GM18870 (cell line): ENCODE measurements at regions not wholly inside any gene's neighbourhood (a gene's known extent, or its start where the extent isn't known, plus 50 kb on each side); places are given as distances from the start of the nearest gene placed in this dataset.

Experiments
- ATAC-seq: cut with Tn5 transposase; IDR thresholded peaks from one replicate; pipeline ENCODE4 v1.9.1; 2021; ENCODE audit warnings: moderate library complexity; ENCODE audit not compliant: unreplicated experiment

GRCh38 chr2:8543383-8544170, 138.3 kb upstream of the ID2 start:
- ATAC-seq = peak; percentile 78

GRCh38 chr2:8544171-8544785, 137.6 kb upstream of the ID2 start:
- no peak for ATAC-seq

DNA sequence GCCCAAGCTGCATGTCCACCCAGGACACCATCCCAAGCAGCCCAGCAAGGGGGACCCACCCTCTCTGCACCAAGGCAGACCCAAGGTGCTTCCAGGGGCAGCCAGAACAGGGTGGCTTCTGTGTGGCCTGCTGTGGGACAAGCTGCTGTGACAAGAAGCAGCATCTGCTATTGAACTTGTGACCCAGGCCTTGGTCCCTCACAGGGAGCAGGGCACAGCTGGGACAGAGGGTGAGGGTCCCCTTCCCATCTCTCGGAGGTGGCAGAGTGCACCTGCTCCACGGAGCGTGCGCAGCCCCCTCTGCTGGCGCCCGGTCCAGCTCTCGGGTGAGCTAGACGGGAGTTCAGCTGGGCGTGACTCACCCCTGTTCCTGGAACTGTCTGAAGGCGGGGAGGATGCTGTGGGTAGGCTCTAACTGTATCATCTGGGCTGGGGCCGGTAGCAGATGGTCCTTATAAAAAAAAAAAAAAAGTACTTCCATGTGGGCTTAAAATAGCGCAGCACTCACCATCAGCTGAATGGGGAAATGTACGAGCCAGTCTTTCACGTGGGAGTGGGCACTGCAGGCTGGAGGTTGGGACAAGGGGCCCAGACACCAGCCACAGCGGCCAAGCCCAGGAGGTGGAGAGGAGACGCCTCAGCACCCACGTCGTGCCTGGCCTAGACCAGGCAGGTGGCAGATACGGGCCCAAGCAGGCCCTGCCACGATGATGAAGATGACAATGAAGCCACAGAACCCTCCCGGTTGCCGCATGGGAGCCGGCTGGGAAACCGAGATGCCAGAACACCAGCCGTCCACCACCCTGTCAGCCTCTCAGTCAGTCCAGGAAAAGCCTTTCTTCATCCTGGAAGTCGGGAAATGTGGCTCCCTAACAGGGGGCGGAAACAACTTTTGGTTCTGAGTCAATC, 136.8 kb upstream of the ID2 start:
- peak; percentile 42 for ATAC-seq

DNA sequence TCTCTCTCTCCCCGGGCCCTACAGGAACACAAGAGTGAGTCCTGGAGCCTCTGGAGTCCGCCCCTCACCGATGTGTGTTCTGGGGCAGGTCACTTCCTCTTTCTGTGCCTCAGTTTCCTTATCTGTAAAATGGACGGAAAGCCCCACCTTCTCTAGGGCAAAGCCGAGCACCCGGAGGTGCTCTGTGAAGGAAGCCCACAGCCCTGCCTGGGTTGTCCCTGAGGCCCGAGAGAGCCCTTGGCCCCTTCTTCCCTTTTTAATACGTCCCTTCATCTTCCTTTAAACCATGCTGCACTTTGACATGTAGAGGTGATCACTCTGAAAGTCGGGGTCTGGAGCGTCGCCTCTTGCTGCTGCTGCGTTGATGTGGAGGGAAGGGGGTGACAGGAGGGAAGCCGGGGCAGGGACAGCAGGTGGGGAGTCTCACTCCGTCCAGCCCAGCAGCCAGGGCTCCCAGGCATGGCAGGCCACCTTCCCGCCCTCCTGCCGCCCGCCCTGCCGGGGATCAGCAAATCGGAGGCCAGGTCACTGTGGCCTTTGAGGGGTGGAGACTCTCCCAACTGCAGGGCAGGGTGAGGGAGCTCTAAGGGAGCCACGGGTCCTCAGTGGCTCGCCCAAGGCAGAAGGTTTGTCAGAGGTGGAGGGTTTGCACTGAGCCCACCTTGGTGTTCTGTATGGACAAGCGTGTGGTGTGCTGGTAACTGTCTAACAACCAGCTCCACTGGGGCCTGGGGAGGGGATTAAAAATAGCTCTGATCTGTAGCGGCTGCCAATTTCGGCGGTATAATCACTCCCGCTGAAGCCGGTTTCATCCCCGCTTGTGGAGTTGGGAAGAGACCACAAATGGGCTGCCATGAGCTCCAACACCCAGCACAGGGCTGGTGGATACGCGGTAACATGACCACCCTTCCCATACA, 135.9 kb upstream of the ID2 start:
- no peak for ATAC-seq

- no peak for ATAC-seq
These were observed 135.1 kb upstream of the ID2 start for GRCh38 chr2:8546612-8547283.

- no peak for ATAC-seq
These were observed 134.4 kb upstream of the ID2 start for GRCh38 chr2:8547284-8548064.

- no peak for ATAC-seq
These were observed 133.7 kb upstream of the ID2 start for GRCh38 chr2:8548065-8548618.

- ATAC-seq = no peak
These were observed 133.2 kb upstream of the ID2 start for GRCh38 chr2:8548619-8549150.

- ATAC-seq = no peak
These were observed 132.5 kb upstream of the ID2 start for GRCh38 chr2:8549273-8549922.

- no peak for ATAC-seq
These were observed 131.9 kb upstream of the ID2 start for GRCh38 chr2:8549942-8550341.

- ATAC-seq = no peak
These were observed 131.4 kb upstream of the ID2 start for GRCh38 chr2:8550481-8550880.

- no peak for ATAC-seq
These were observed 130.8 kb upstream of the ID2 start for GRCh38 chr2:8550937-8551621.

DNA sequence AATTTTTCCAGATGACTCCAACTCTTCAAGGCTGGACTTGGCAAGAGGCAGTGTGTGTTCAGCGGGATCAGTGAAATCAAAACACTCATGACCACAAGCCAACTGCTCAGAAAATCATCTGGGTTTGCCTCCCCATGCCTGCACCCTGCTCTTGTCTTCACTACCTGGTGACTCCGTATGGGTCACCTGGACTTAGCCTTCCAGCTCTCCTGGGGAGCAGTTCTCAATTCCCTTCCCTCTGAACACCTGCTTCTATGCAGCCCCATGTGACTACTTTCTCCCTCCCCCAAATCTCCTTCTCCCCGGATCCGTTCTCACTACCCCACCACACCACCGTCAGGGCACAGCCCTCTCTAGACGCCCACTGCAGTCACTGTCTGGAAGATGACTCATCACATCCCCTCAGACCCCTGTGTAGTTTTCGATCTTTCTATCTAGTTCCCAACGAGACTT, 130.2 kb upstream of the ID2 start:
- ATAC-seq = peak; percentile 54

DNA sequence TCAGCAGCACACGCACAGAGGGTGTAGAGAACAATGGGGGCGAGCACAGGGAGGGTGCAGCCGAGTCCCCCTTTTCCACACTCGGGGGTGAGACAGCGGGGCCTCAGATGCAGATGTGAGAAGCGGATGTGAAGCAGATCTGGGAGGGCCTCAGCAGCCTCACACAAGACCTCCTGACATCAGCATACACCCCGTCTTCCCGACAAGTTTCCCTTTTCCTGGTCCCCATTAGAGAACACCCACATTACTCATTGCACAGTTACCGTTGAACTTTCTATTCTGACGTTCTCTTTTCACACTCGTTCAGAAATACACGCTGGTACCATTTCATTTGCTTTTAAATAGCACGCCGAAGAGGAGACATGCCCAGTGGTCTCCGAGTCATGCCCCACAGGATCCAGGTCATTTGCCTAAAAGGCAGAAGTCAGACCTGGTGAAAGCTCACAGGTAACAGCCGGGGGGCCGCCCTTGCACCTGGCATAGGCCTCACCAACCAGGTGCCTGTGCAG, 129.5 kb upstream of the ID2 start:
- ATAC-seq = peak; percentile 37

GRCh38 chr2:8553643-8554042, 128.2 kb upstream of the ID2 start:
- no peak for ATAC-seq

DNA sequence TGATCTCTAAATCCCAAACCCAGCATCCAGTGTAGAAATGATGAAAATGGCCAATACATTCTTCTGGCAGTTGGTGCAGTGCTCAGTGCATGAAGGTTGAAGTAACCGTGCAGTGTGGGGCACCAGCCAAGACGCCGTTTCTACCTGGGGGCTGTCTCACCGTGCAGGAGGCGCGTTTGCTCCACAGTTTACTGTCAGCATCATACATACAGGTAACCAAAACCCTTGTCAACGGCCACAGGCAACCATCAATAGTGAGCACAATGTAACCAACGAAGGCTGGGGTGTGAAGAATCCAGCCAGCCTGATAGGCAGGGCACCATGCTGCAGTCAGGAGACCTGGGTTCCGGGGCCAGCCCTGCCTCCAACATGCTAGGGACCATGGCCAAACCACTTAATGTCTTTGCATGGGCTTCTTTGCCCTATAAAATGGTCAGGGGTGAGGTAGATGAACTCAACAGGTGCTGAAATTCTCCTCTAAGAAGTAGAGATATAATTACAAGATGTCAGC, 127.5 kb upstream of the ID2 start:
- no peak for ATAC-seq

DNA sequence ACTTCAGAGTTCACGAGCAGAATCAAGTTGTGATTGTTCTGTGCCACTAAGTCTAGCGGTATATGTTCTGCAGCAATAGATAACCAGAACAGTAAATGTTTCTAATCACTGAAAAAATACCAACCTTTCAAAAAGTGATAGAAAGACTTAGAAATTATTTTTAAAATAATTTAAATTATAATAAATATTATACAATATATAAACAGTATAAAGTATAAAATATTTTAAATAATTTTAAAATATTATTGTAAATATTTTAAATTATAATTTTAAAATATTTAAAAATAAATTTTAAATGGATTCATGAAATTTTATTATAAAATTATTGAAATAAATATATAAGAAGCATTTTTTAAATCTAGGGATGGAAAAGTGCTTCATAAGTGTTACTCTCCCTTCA, 126.3 kb upstream of the ID2 start:
- no peak for ATAC-seq
